ENCODE measurements at regions not wholly inside any gene's neighbourhood (a gene's known extent, or its start where the extent isn't known, plus 50 kb on each side); places are given as distances from the start of the nearest gene placed in this dataset.

GRCh38 chr13:64311112-64311511 lies 2895.5 kb upstream of the PCDH20 start:
- in situ Hi-C loops (cut with HindIII; ENCODE audit: low sequenced_read_pairs) = no loop called here

GRCh38 chr13:64305246-64305645 lies 2889.6 kb upstream of the PCDH20 start:
- in situ Hi-C loops (cut with HindIII; ENCODE audit: low sequenced_read_pairs) = no loop called here

GRCh38 chr13:64300239-64300638 lies 2884.6 kb upstream of the PCDH20 start:
- in situ Hi-C loops (cut with HindIII; ENCODE audit: low sequenced_read_pairs) = no loop called here

GRCh38 chr13:64293923-64294322 lies 2878.3 kb upstream of the PCDH20 start:
- in situ Hi-C loops (cut with HindIII; ENCODE audit: low sequenced_read_pairs) = no loop called here

- in situ Hi-C loops (cut with HindIII; ENCODE audit: low sequenced_read_pairs) = no loop called here
Measured at GRCh38 chr13:64289702-64290101, 2874.1 kb upstream of the PCDH20 start.

- in situ Hi-C loops (cut with HindIII; ENCODE audit: low sequenced_read_pairs) = no loop called here
Measured at GRCh38 chr13:64283926-64284325, 2868.3 kb upstream of the PCDH20 start.

- in situ Hi-C loops (cut with HindIII; ENCODE audit: low sequenced_read_pairs) = no loop called here
Measured at GRCh38 chr13:64278493-64278892, 2862.8 kb upstream of the PCDH20 start.

GRCh38 chr13:64277097-64277496 lies 2861.4 kb upstream of the PCDH20 start:
- in situ Hi-C loops (cut with HindIII; ENCODE audit: low sequenced_read_pairs) = no loop called here

- in situ Hi-C loops (cut with HindIII; ENCODE audit: low sequenced_read_pairs) = no loop called here
Measured at GRCh38 chr13:64276232-64276631, 2860.6 kb upstream of the PCDH20 start.

- in situ Hi-C loops (cut with HindIII; ENCODE audit: low sequenced_read_pairs) = no loop called here
Measured at GRCh38 chr13:64274481-64275217, 2859.0 kb upstream of the PCDH20 start.

GRCh38 chr13:64273780-64274179 lies 2858.1 kb upstream of the PCDH20 start:
- in situ Hi-C loops (cut with HindIII; ENCODE audit: low sequenced_read_pairs) = no loop called here

GRCh38 chr13:64272681-64273080 lies 2857.0 kb upstream of the PCDH20 start:
- in situ Hi-C loops (cut with HindIII; ENCODE audit: low sequenced_read_pairs) = no loop called here

GRCh38 chr13:64266024-64266423 lies 2850.4 kb upstream of the PCDH20 start:
- in situ Hi-C loops (cut with HindIII; ENCODE audit: low sequenced_read_pairs) = no loop called here

GRCh38 chr13:64263285-64263684 lies 2847.6 kb upstream of the PCDH20 start:
- in situ Hi-C loops (cut with HindIII; ENCODE audit: low sequenced_read_pairs) = no loop called here

GRCh38 chr13:64256751-64257150 lies 2841.1 kb upstream of the PCDH20 start:
- in situ Hi-C loops (cut with HindIII; ENCODE audit: low sequenced_read_pairs) = no loop called here

- in situ Hi-C loops (cut with HindIII; ENCODE audit: low sequenced_read_pairs) = no loop called here
Measured at GRCh38 chr13:64255988-64256387, 2840.3 kb upstream of the PCDH20 start.

GRCh38 chr13:64248371-64249065 lies 2832.9 kb upstream of the PCDH20 start:
- in situ Hi-C loops (cut with HindIII; ENCODE audit: low sequenced_read_pairs) = no loop called here

GRCh38 chr13:64239372-64239771 lies 2823.7 kb upstream of the PCDH20 start:
- in situ Hi-C loops (cut with HindIII; ENCODE audit: low sequenced_read_pairs) = no loop called here

- in situ Hi-C loops (cut with HindIII; ENCODE audit: low sequenced_read_pairs) = no loop called here
Measured at GRCh38 chr13:64234255-64234654, 2818.6 kb upstream of the PCDH20 start.

GRCh38 chr13:64223016-64223415 lies 2807.4 kb upstream of the PCDH20 start:
- in situ Hi-C loops (cut with HindIII; ENCODE audit: low sequenced_read_pairs) = no loop called here

- in situ Hi-C loops (cut with HindIII; ENCODE audit: low sequenced_read_pairs) = no loop called here
Measured at GRCh38 chr13:64206430-64207225, 2791.0 kb upstream of the PCDH20 start.

GRCh38 chr13:64202517-64202916 lies 2786.9 kb upstream of the PCDH20 start:
- in situ Hi-C loops (cut with HindIII; ENCODE audit: low sequenced_read_pairs) = no loop called here

Measured in endothelial cell of hepatic sinusoid (primary cell).